T-helper 22 cell (primary cell): ENCODE measurements at regions not wholly inside any gene's neighbourhood (a gene's known extent, or its start where the extent isn't known, plus 50 kb on each side); places are given as distances from the start of the nearest gene placed in this dataset.
"Not testable (repeated sequence)": the region's sequence is repeated elsewhere in the genome, so short reads cannot be mapped to it uniquely, and the experiment has no call there.

Experiments used
- DNase-seq: peaks from one replicate; pipeline ENCODE4 v3.0.0-alpha.2; 2020; ENCODE audit warnings: low read depth

- no peak for DNase-seq
Measured at GRCh38 chr5:102666164-102666946, 88.8 kb upstream of the PAM start.

GRCh38 chr5:102668220-102668932 is 86.7 kb upstream of the PAM start:
- no peak for DNase-seq

DNA sequence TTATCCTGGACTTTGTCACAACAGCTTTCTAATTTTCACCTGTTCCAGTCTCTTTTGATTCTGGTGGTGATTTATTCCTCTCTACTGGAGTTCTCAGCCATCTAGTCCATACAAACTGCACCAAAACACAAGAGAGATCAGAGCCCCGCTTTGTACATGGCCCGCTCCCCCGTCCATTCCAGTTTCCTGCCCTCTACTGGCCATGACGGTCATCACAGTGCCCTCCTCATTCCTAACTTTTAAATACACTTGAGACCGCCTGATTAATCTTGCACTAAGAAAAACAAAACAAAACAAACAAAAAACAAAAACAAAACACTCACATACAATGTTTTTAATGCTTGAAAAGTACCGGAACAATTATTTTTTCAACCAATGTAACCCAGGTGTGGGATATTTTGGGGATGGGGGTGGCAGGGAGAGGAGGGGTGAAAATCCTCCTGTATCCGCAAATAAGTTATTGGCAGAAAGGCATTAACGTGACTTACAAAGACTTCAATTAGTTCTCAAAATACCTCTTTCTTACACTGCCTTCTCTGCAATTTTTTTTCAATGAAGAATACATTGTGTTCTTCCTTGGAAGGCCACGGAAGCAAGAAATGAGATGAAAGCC is 84.8 kb upstream of the PAM start:
- no peak for DNase-seq

DNA sequence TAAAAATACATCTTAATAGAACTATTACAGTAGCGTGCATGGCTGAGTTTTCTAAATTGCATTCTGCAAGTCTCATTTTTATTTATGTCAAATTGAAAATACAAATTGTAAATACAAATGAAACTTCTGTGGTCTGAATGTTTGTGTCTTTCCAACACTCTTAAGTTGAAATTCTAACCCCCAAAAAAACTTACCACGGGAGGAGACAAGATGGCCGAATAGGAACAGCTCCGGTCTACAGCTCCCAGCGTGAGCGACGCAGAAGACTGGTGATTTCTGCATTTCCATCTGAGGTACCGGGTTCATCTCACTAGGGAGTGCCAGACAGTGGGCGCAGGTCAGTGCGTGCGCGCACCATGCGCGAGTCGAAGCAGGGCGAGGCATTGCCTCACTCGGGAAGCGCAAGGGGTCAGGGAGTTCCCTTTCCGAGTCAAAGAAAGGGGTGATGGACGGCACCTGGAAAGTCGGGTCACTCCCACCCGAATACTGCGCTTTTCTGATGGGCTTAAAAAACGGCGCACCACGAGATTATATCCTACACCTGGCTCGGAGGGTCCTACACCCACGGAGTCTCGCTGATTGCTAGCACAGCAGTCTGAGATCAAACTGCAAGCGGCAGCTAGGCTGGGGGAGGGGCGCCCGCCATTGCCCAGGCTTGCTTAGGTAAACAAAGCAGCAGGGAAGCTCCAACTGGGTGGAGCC is 83.9 kb upstream of the PAM start:
- DNase-seq = not testable (repeated sequence)

- no peak for DNase-seq
Measured at GRCh38 chr5:102678267-102679058, 76.6 kb upstream of the PAM start.

- peak; percentile 5 for DNase-seq
Measured at GRCh38 chr5:102681403-102681983, 73.6 kb upstream of the PAM start.

GRCh38 chr5:102682101-102682647 is 72.9 kb upstream of the PAM start:
- no peak for DNase-seq

GRCh38 chr5:102688076-102688475 is 67.0 kb upstream of the PAM start:
- not testable (repeated sequence) for DNase-seq

DNA sequence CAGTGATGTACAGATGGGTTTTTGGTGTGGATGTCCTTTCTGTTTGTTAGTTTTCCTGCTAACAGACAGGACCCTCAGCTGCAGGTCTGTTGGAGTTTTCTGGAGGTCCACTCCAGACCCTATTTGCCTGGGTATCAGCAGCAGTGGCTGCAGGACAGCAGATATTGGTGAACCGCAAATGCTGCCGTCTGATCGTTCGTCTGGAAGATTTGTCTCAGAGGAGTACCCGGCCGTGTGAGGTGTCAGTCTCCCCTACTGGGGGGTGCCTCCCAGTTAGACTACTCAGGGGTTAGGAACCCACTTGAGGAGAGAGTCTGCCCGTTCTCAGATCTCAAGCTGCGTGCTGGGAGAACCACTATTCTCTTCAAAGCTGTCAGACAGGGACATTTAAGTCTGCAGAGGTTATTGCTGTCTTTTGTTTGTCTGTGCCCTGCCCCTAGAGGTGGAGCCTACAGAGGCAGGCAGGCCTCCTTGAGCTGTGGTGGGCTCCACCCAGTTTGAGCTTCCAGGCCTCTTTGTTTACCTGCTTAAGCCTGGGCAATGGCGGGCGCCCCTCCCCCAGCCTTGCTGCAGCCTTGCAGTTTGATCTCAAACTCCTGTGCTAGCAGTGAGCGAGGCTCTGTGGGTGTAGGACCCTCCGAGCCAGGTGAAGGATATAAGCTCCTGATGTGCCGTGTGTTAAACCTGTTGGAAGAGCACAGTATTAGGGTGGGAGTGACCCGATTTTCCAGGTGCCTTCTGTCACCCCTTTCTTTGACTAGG is 66.3 kb upstream of the PAM start:
- not testable (repeated sequence) for DNase-seq

GRCh38 chr5:102690910-102691309 is 64.2 kb upstream of the PAM start:
- no peak for DNase-seq

GRCh38 chr5:102691434-102691833 is 63.7 kb upstream of the PAM start:
- DNase-seq = no peak

DNA sequence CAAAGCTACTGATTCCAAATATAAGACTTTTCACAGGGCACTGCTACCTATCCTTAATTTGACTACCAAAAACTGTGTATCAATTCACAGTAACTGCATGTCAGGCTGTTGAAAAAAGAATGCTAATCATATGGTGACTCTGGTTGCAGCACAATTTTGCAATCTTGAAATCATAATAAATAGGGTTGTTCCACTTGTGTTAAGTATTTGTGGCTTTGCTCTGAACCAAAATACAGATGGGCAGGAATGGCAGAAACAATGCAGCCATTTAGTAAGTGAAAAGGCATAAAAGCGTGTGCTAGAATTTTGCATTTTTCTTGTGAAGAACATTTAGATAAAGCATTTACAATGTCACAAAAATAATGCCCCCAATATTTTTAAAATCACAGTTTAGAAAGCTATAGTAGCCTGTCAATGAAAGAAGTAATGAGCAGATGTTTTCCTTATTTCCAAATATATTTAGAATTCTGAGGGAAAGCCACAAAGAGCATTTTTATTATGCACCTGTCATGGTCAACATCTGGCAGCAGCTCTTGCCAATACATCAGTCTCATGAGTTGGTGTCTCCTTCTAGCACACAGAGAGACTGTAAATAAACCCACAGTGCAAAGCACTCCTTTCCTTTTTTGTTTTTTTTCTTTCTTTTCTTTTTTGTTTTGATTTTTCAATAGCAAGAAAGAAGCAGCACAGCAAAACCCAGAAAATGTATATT is 54.8 kb upstream of the PAM start:
- no peak for DNase-seq

GRCh38 chr5:102700916-102701315 is 54.2 kb upstream of the PAM start:
- DNase-seq = no peak

GRCh38 chr5:102701748-102702147 is 53.4 kb upstream of the PAM start:
- DNase-seq = no peak
